NT2/D1 (cell line): ENCODE measurements at regions not wholly inside any gene's neighbourhood (a gene's known extent, or its start where the extent isn't known, plus 50 kb on each side); places are given as distances from the start of the nearest gene placed in this dataset.

ENCODE experiments used
- DNase-seq: peaks from one replicate; pipeline ENCODE4 v3.0.0-alpha.2; 2011; ENCODE audit warnings: low read depth, low spot score
- H3K27me3 ChIP-seq: 2 replicates; pipeline ENCODE4 v1.6.0; 2011; ENCODE audit warnings: mild to moderate bottlenecking; ENCODE audit not compliant: insufficient read length, insufficient read depth
- H3K36me3 ChIP-seq: 2 replicates; pipeline ENCODE4 v1.6.1; 2011; ENCODE audit warnings: mild to moderate bottlenecking, low read length, mixed read lengths; ENCODE audit not compliant: insufficient read depth, insufficient read length
- H3K4me1 ChIP-seq: 2 replicates; pipeline ENCODE4 v1.5.1; 2011; ENCODE audit not compliant: insufficient read depth, insufficient read length
- H3K4me3 ChIP-seq: 2 replicates; pipeline ENCODE4 v1.5.1; 2011; ENCODE audit warnings: low read depth; ENCODE audit not compliant: insufficient read length
- H3K9ac ChIP-seq: 2 replicates; pipeline ENCODE4 v1.6.0; 2011; ENCODE audit warnings: low read depth; ENCODE audit not compliant: insufficient read length
- H3K9me3 ChIP-seq: 2 replicates; pipeline ENCODE4 v1.5.1; 2011; ENCODE audit warnings: mild to moderate bottlenecking, low read length; ENCODE audit not compliant: insufficient read depth
- SUZ12 ChIP-seq: IDR thresholded peaks from 2 replicates; pipeline ENCODE4 v1.6.1; 2011; ENCODE audit not compliant: insufficient read length, insufficient read depth; ENCODE audit errors: extremely low read depth
- YY1 ChIP-seq: IDR thresholded peaks from 2 replicates; pipeline ENCODE4 v1.6.1; 2011; ENCODE audit not compliant: insufficient read length, insufficient read depth
- ZNF274 ChIP-seq: IDR thresholded peaks from 2 replicates; pipeline ENCODE4 v1.6.1; 2011; ENCODE audit warnings: mild to moderate bottlenecking, low read depth, low read length

DNA sequence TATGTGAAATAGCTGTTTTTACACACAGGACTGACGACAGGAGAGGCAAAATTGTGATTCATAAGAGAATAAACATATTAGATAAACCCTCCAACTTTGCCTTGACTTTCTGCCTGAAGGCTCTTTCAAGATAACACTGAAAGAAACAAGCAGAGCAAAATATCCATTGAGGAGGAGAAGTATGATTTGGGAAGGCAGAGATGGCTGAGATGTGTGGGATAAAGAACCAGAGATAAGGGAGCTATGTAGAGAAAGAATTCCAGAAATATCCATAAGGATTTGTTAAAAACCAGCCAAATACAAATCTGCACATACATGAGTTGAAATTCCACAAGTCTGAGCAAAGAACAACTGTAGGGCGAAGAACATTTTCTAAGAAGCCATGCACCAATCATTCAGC, 1064.7 kb downstream of the PLA2G4A start:
- TF ChIP-seq ZNF274 (no peak), YY1 (no peak), SUZ12 (no peak)
- H3K36me3 ChIP-seq, result no peaks in the 10 kb centered on the region
- H3K9me3 ChIP-seq, result no peaks in the 10 kb centered on the region
- no peak overlapping the region for H3K9ac ChIP-seq
- no peak overlapping the region for H3K4me3 ChIP-seq
- no peaks in the 10 kb centered on the region for H3K4me1 ChIP-seq
- no peak for DNase-seq
- H3K27me3 ChIP-seq, result no peaks in the 10 kb centered on the region

DNA sequence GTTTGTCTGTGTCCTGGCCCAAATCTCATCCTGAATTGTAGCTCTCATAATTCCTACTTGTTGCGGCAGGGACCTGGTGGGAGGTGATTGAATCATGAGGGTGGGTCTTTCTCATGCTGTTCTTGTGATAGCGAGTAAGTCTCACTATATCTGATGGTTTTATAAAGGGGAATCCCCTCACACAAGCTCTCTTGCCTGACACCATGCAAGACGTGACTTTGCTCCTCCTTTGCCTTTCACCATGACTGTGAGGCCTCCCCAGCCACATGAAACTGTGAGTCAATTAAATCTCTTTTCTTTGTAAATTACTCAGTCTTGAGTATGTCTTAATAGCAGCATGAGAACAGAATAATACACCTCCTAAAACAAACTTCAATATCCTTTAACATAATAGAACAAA, 1065.6 kb downstream of the PLA2G4A start:
- H3K4me3 ChIP-seq, result no peak overlapping the region
- no peak overlapping the region for H3K9ac ChIP-seq
- H3K4me1 ChIP-seq, result no peaks in the 10 kb centered on the region
- no peak for DNase-seq
- H3K36me3 ChIP-seq, result no peaks in the 10 kb centered on the region
- no peaks in the 10 kb centered on the region for H3K27me3 ChIP-seq
- TF ChIP-seq YY1 (no peak), ZNF274 (no peak), SUZ12 (no peak)
- H3K9me3 ChIP-seq, result no peaks in the 10 kb centered on the region

DNA sequence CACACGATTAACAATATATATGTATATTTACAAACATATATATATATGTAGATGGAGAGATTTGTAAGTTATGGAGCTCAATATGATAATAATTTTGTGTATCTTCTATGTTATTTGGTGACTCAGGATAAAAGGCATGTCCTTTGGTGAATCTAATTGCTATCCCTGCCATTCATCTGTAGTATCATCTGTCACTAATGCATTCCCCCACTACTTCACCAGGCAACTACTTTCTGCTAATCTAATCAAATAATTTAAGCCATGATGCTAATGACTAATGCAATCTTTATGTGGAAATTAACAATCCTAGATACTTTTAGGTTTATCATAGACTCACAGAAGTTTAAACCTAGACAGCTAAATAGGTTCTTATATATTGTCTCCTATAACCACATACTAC, 1074.5 kb downstream of the PLA2G4A start:
- no peak for TF ChIP-seq YY1
- no peak for TF ChIP-seq SUZ12
- no peak for TF ChIP-seq ZNF274
- DNase-seq, result no peak
- no peaks in the 10 kb centered on the region for H3K36me3 ChIP-seq

DNA sequence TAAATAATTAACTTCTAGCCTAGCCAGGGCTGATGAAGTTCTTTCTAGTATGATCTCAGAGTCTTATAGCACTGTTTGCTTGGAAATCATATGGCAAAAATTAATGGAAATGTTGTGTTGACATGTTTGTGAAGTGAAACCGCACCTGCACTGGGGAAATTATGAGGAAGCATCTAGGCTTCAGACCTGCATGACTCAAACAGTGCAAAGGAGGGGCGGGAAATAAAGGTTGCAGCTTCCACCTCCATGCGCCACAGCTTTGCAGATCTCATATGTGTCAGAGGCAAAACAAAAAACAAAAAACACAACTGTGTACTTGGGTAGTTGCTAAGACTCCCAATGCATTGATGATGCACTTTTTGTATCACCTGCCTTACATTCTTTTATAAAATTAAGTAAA, 1080.6 kb downstream of the PLA2G4A start:
- H3K36me3 ChIP-seq, result no peaks in the 10 kb centered on the region
- no peaks in the 10 kb centered on the region for H3K27me3 ChIP-seq
- no peak for TF ChIP-seq YY1
- no peak for TF ChIP-seq ZNF274
- no peak for TF ChIP-seq SUZ12
- H3K4me3 ChIP-seq, result no peak overlapping the region
- no peaks in the 10 kb centered on the region for H3K4me1 ChIP-seq
- H3K9ac ChIP-seq, result no peak overlapping the region
- H3K9me3 ChIP-seq, result no peaks in the 10 kb centered on the region
- DNase-seq, result no peak

More for the DNA sequence above, 1074.5 kb downstream of the PLA2G4A start:
- H3K9me3 ChIP-seq, result no peaks in the 10 kb centered on the region
- no peak overlapping the region for H3K4me3 ChIP-seq
- H3K9ac ChIP-seq, result no peak overlapping the region
- no peaks in the 10 kb centered on the region for H3K27me3 ChIP-seq
- no peaks in the 10 kb centered on the region for H3K4me1 ChIP-seq

- DNase-seq, result no peak
- TF ChIP-seq YY1, result no peak
- no peak for TF ChIP-seq SUZ12
- TF ChIP-seq ZNF274, result no peak
- Histone ChIP-seq H3K4me3 (no peak overlapping the region), H3K9me3 (no peaks in the 10 kb centered on the region), H3K4me1 (no peaks in the 10 kb centered on the region), H3K9ac (no peak overlapping the region), H3K27me3 (no peaks in the 10 kb centered on the region), H3K36me3 (no peaks in the 10 kb centered on the region)
These were observed 1083.1 kb downstream of the PLA2G4A start for GRCh38 chr1:187911820-187912219.

DNA sequence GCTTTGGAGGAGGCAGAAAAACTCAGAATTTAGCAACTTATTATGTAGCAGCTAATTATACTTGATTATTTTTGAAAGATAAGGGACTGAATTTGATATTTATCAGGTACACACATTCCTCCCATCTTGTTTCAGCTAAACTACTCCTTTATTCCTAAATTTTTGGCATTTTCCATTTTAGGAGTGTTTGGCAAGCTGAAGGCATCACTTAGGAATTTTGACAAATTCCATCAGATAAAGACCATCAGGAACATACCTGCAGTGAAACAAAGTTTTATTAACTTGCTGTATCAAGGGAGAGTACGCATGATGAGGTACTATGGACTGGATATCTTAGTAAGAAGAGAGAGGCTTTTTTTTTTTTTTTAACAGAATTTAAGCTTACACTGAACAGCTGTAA, 1092.2 kb downstream of the PLA2G4A start:
- no peak for DNase-seq
- TF ChIP-seq YY1, result no peak
- TF ChIP-seq ZNF274, result no peak
- TF ChIP-seq SUZ12, result no peak
- H3K9me3 ChIP-seq, result no peaks in the 10 kb centered on the region
- H3K36me3 ChIP-seq, result no peaks in the 10 kb centered on the region
- H3K4me1 ChIP-seq, result no peaks in the 10 kb centered on the region
- H3K27me3 ChIP-seq, result no peaks in the 10 kb centered on the region
- H3K4me3 ChIP-seq, result no peak overlapping the region
- H3K9ac ChIP-seq, result no peak overlapping the region

DNA sequence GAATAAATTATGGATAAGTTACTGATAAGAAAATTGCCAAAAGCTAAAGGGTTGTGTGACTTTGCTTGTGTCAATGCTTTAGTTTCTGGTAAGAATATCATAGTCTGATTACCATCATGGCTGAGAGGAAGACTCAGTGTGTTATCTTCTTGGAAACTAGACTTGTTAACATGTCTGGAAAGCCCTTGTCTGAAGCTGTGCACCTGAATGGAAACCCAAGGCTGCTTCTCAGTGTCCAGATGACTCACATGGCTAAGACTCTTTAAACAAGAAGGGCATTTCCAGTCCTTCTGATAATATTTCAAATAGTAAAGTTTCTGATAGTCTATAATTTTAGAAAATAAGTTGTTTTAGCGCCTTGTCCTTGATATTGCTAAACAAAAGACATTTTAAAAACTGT, 1092.7 kb downstream of the PLA2G4A start:
- no peaks in the 10 kb centered on the region for H3K36me3 ChIP-seq
- no peak overlapping the region for H3K9ac ChIP-seq
- no peaks in the 10 kb centered on the region for H3K9me3 ChIP-seq
- H3K4me1 ChIP-seq, result no peaks in the 10 kb centered on the region
- TF ChIP-seq YY1 (no peak), ZNF274 (no peak), SUZ12 (no peak)
- no peaks in the 10 kb centered on the region for H3K27me3 ChIP-seq
- no peak overlapping the region for H3K4me3 ChIP-seq
- no peak for DNase-seq

- no peaks in the 10 kb centered on the region for H3K27me3 ChIP-seq
- H3K9me3 ChIP-seq, result no peaks in the 10 kb centered on the region
- no peak for DNase-seq
- no peak overlapping the region for H3K9ac ChIP-seq
- no peaks in the 10 kb centered on the region for H3K4me1 ChIP-seq
- no peak overlapping the region for H3K4me3 ChIP-seq
- TF ChIP-seq SUZ12 (no peak), YY1 (no peak), ZNF274 (no peak)
- no peaks in the 10 kb centered on the region for H3K36me3 ChIP-seq
These were observed 1093.5 kb downstream of the PLA2G4A start for GRCh38 chr1:187922255-187922654.
